ENCODE measurements at regions not wholly inside any gene's neighbourhood (a gene's known extent, or its start where the extent isn't known, plus 50 kb on each side); places are given as distances from the start of the nearest gene placed in this dataset.
A peak's percentile ranks its signal among the peaks of the same experiment; 100 is the strongest.
"Not testable (repeated sequence)": the region's sequence is repeated elsewhere in the genome, so short reads cannot be mapped to it uniquely, and the experiment has no call there.

- Histone ChIP-seq H3K36me3 (ENCODE audit: control insufficient read depth, insufficient read depth, low read length) (no peaks in the 10 kb centered on the region), H3K4me3 (ENCODE audit: low read depth, low read length) (no peak overlapping the region), H3K27me3 (ENCODE audit: control insufficient read depth, insufficient read depth, low read length) (no peaks in the 10 kb centered on the region)
- DNase-seq (ENCODE audit: low read depth) (peak; percentile 64), FAIRE-seq (peak; percentile 43)
- TF ChIP-seq CTCF (IDR thresholded peaks at IDR 0.05; ENCODE audit: insufficient read depth, low read length, severe bottlenecking) = no peak
Measured at GRCh38 chrX:74119016-74119910, 184.7 kb upstream of the ZCCHC13 start.

- no peaks in the 10 kb centered on the region for H3K36me3 ChIP-seq (ENCODE audit: control insufficient read depth, insufficient read depth, low read length)
- no peak for TF ChIP-seq CTCF (IDR thresholded peaks at IDR 0.05; ENCODE audit: insufficient read depth, low read length, severe bottlenecking)
- no peaks in the 10 kb centered on the region for H3K27me3 ChIP-seq (ENCODE audit: control insufficient read depth, insufficient read depth, low read length)
- no peak for FAIRE-seq
- H3K4me3 ChIP-seq (ENCODE audit: low read depth, low read length) = no peak overlapping the region
- peak; percentile 1 for DNase-seq (ENCODE audit: low read depth)
Measured at GRCh38 chrX:74117962-74118902, 185.7 kb upstream of the ZCCHC13 start.

- DNase-seq (ENCODE audit: low read depth) (no peak), FAIRE-seq (no peak)
- no peaks in the 10 kb centered on the region for H3K27me3 ChIP-seq (ENCODE audit: control insufficient read depth, insufficient read depth, low read length)
- TF ChIP-seq CTCF (IDR thresholded peaks at IDR 0.05; ENCODE audit: insufficient read depth, low read length, severe bottlenecking) = no peak
- H3K36me3 ChIP-seq (ENCODE audit: control insufficient read depth, insufficient read depth, low read length) = no peaks in the 10 kb centered on the region
- no peak overlapping the region for H3K4me3 ChIP-seq (ENCODE audit: low read depth, low read length)
Measured at GRCh38 chrX:74111245-74111644, 192.7 kb upstream of the ZCCHC13 start.

- no peaks in the 10 kb centered on the region for H3K36me3 ChIP-seq (ENCODE audit: control insufficient read depth, insufficient read depth, low read length)
- H3K27me3 ChIP-seq (ENCODE audit: control insufficient read depth, insufficient read depth, low read length) = no peaks in the 10 kb centered on the region
- no peak for DNase-seq (ENCODE audit: low read depth)
- FAIRE-seq = no peak
- no peak for TF ChIP-seq CTCF (IDR thresholded peaks at IDR 0.05; ENCODE audit: insufficient read depth, low read length, severe bottlenecking)
- no peak overlapping the region for H3K4me3 ChIP-seq (ENCODE audit: low read depth, low read length)
Measured at GRCh38 chrX:74107666-74108065, 196.3 kb upstream of the ZCCHC13 start.

- DNase-seq (ENCODE audit: low read depth) (peak; percentile 76), FAIRE-seq (no peak)
- Histone ChIP-seq H3K27me3 (ENCODE audit: control insufficient read depth, insufficient read depth, low read length) (no peaks in the 10 kb centered on the region), H3K36me3 (ENCODE audit: control insufficient read depth, insufficient read depth, low read length) (no peaks in the 10 kb centered on the region), H3K4me3 (ENCODE audit: low read depth, low read length) (no peak overlapping the region)
- no peak for TF ChIP-seq CTCF (IDR thresholded peaks at IDR 0.05; ENCODE audit: insufficient read depth, low read length, severe bottlenecking)
Measured at GRCh38 chrX:74104356-74105015, 199.5 kb upstream of the ZCCHC13 start.

- DNase-seq (ENCODE audit: low read depth); H3K4me3 ChIP-seq (ENCODE audit: low read depth, low read length); H3K36me3 ChIP-seq (ENCODE audit: control insufficient read depth, insufficient read depth, low read length); FAIRE-seq; H3K27me3 ChIP-seq (ENCODE audit: control insufficient read depth, insufficient read depth, low read length): not testable (repeated sequence)
Measured at GRCh38 chrX:74098407-74098806, 205.6 kb upstream of the ZCCHC13 start.
